Type B pancreatic cell (in vitro differentiated cells): ENCODE measurements at regions not wholly inside any gene's neighbourhood (a gene's known extent, or its start where the extent isn't known, plus 50 kb on each side); places are given as distances from the start of the nearest gene placed in this dataset.

Experiments used
- DNase-seq: peaks from one replicate; pipeline ENCODE4 v3.0.0; 2021; ENCODE audit warnings: mixed read lengths; ENCODE audit not compliant: unreplicated experiment; ENCODE audit errors: extremely low spot score
- H3K27ac Mint-ChIP-seq: 2 replicates; pipeline ENCODE4 v1.8.0; 2021; ENCODE audit warnings: mild to moderate bottlenecking, mixed read lengths
- H3K27me3 Mint-ChIP-seq: 2 replicates; pipeline ENCODE4 v1.8.0; 2021; ENCODE audit warnings: mixed read lengths
- H3K36me3 Mint-ChIP-seq: 2 replicates; pipeline ENCODE4 v1.8.0; 2021; ENCODE audit warnings: mixed read lengths
- H3K4me1 Mint-ChIP-seq: one replicate; pipeline ENCODE4 v1.8.0; 2021; ENCODE audit warnings: mixed read lengths; ENCODE audit not compliant: unreplicated experiment
- H3K4me3 Mint-ChIP-seq: 2 replicates; pipeline ENCODE4 v1.8.0; 2021; ENCODE audit warnings: mild to moderate bottlenecking, mixed read lengths
- H3K9me3 Mint-ChIP-seq: 2 replicates; pipeline ENCODE4 v1.8.0; 2021; ENCODE audit warnings: mixed read lengths
- CTCF ChIP-seq: fragments of 200-600 bp; sonication (generic); conservative IDR thresholded peaks from 2 replicates; pipeline ENCODE4 v1.5.0; 2021; ENCODE audit warnings: antibody characterized with exemption, mild to moderate bottlenecking

GRCh38 chr1:114209971-114210370, 56.3 kb upstream of the SYT6 start:
- TF ChIP-seq CTCF, result no peak
- Mint-ChIP-seq H3K27me3 (peaks cover 48% of the 10 kb centered on the region), H3K27ac (no peak overlapping the region), H3K4me3 (no peak overlapping the region), H3K4me1 (no peaks in the 10 kb centered on the region), H3K36me3 (no peaks in the 10 kb centered on the region), H3K9me3 (no peaks in the 10 kb centered on the region)
- no peak for DNase-seq

- H3K4me1 Mint-ChIP-seq, result peaks cover 3% of the 10 kb centered on the region
- H3K27me3 Mint-ChIP-seq, result peaks cover 51% of the 10 kb centered on the region
These were observed 55.0 kb upstream of the SYT6 start for GRCh38 chr1:114208714-114209113.

GRCh38 chr1:114208106-114208505, 54.4 kb upstream of the SYT6 start:
- no peak for TF ChIP-seq CTCF
- no peak for DNase-seq
- H3K27me3 Mint-ChIP-seq, result peaks cover 49% of the 10 kb centered on the region
- no peaks in the 10 kb centered on the region for H3K9me3 Mint-ChIP-seq
- H3K4me3 Mint-ChIP-seq, result no peak overlapping the region
- no peaks in the 10 kb centered on the region for H3K36me3 Mint-ChIP-seq
- no peak overlapping the region for H3K27ac Mint-ChIP-seq
- peaks cover 7% of the 10 kb centered on the region for H3K4me1 Mint-ChIP-seq

More at GRCh38 chr1:114208714-114209113, 55.0 kb upstream of the SYT6 start:
- Mint-ChIP-seq H3K9me3 (no peaks in the 10 kb centered on the region), H3K4me3 (no peak overlapping the region), H3K36me3 (no peaks in the 10 kb centered on the region), H3K27ac (no peak overlapping the region)
- DNase-seq, result no peak
- no peak for TF ChIP-seq CTCF

- Mint-ChIP-seq H3K27me3 (peaks cover 44% of the 10 kb centered on the region), H3K27ac (no peak overlapping the region), H3K4me3 (no peak overlapping the region), H3K36me3 (no peaks in the 10 kb centered on the region), H3K9me3 (no peaks in the 10 kb centered on the region), H3K4me1 (peaks cover 7% of the 10 kb centered on the region)
- TF ChIP-seq CTCF, result no peak
- no peak for DNase-seq
These were observed 54.0 kb upstream of the SYT6 start for GRCh38 chr1:114207635-114208034.

GRCh38 chr1:114206392-114206791, 52.7 kb upstream of the SYT6 start:
- H3K4me3 Mint-ChIP-seq, result no peak overlapping the region
- peaks cover 7% of the 10 kb centered on the region for H3K4me1 Mint-ChIP-seq
- TF ChIP-seq CTCF, result no peak
- no peak overlapping the region for H3K27ac Mint-ChIP-seq
- H3K27me3 Mint-ChIP-seq, result peaks cover 43% of the 10 kb centered on the region
- H3K9me3 Mint-ChIP-seq, result no peaks in the 10 kb centered on the region
- DNase-seq, result no peak
- H3K36me3 Mint-ChIP-seq, result no peaks in the 10 kb centered on the region

GRCh38 chr1:114203595-114204128, 50.0 kb upstream of the SYT6 start:
- DNase-seq, result no peak
- H3K27me3 Mint-ChIP-seq, result peaks cover 42% of the 10 kb centered on the region
- no peak for TF ChIP-seq CTCF
- H3K27ac Mint-ChIP-seq, result no peak overlapping the region
- no peak overlapping the region for H3K4me3 Mint-ChIP-seq
- peaks cover 7% of the 10 kb centered on the region for H3K4me1 Mint-ChIP-seq
- H3K36me3 Mint-ChIP-seq, result no peaks in the 10 kb centered on the region
- no peaks in the 10 kb centered on the region for H3K9me3 Mint-ChIP-seq
